ENCODE measurements at regions not wholly inside any gene's neighbourhood (a gene's known extent, or its start where the extent isn't known, plus 50 kb on each side); places are given as distances from the start of the nearest gene placed in this dataset.

- no peak for DNase-seq (ENCODE audit: insufficient read length)
- FAIRE-seq, result no peak
These were observed 292.8 kb downstream of the MEX3B start for GRCh38 chr15:81752974-81753373.

GRCh38 chr15:81752546-81752942 is 293.3 kb downstream of the MEX3B start:
- no peak for DNase-seq (ENCODE audit: insufficient read length)
- FAIRE-seq, result no peak

More at GRCh38 chr15:81752974-81753373, 292.8 kb downstream of the MEX3B start:
- TF ChIP-seq POLR2AphosphoS5 (IDR thresholded peaks at IDR 0.05; ENCODE audit: low read depth, low read length) (no peak), POLR2A (IDR thresholded peaks at IDR 0.05; ENCODE audit: low read depth, low read length) (no peak), TAF1 (IDR thresholded peaks at IDR 0.05; ENCODE audit: borderline replicate concordance, low read depth, low read length) (no peak)

GRCh38 chr15:81751816-81752545 is 293.8 kb downstream of the MEX3B start:
- DNase-seq (ENCODE audit: insufficient read length) (no peak), FAIRE-seq (no peak)
- TF ChIP-seq POLR2AphosphoS5 (IDR thresholded peaks at IDR 0.05; ENCODE audit: low read depth, low read length), result no peak
- no peak for TF ChIP-seq POLR2A (IDR thresholded peaks at IDR 0.05; ENCODE audit: low read depth, low read length)
- no peak for TF ChIP-seq TAF1 (IDR thresholded peaks at IDR 0.05; ENCODE audit: borderline replicate concordance, low read depth, low read length)

More at GRCh38 chr15:81752546-81752942, 293.3 kb downstream of the MEX3B start:
- no peak for TF ChIP-seq POLR2AphosphoS5 (IDR thresholded peaks at IDR 0.05; ENCODE audit: low read depth, low read length)
- TF ChIP-seq POLR2A (IDR thresholded peaks at IDR 0.05; ENCODE audit: low read depth, low read length), result no peak
- TF ChIP-seq TAF1 (IDR thresholded peaks at IDR 0.05; ENCODE audit: borderline replicate concordance, low read depth, low read length), result no peak

GRCh38 chr15:81751256-81751655 is 294.6 kb downstream of the MEX3B start:
- TF ChIP-seq POLR2A (IDR thresholded peaks at IDR 0.05; ENCODE audit: low read depth, low read length), result no peak
- no peak for TF ChIP-seq POLR2AphosphoS5 (IDR thresholded peaks at IDR 0.05; ENCODE audit: low read depth, low read length)
- TF ChIP-seq TAF1 (IDR thresholded peaks at IDR 0.05; ENCODE audit: borderline replicate concordance, low read depth, low read length), result no peak
- FAIRE-seq (no peak), DNase-seq (ENCODE audit: insufficient read length) (no peak)

- DNase-seq (ENCODE audit: insufficient read length), result no peak
- FAIRE-seq, result no peak
- no peak for TF ChIP-seq POLR2A (IDR thresholded peaks at IDR 0.05; ENCODE audit: low read depth, low read length)
- TF ChIP-seq POLR2AphosphoS5 (IDR thresholded peaks at IDR 0.05; ENCODE audit: low read depth, low read length), result no peak
- no peak for TF ChIP-seq TAF1 (IDR thresholded peaks at IDR 0.05; ENCODE audit: borderline replicate concordance, low read depth, low read length)
These were observed 296.0 kb downstream of the MEX3B start for GRCh38 chr15:81749716-81750375.

- no peak for FAIRE-seq
These were observed 298.3 kb downstream of the MEX3B start for GRCh38 chr15:81747482-81747881.

GRCh38 chr15:81747026-81747425 is 298.8 kb downstream of the MEX3B start:
- no peak for DNase-seq (ENCODE audit: insufficient read length)
- no peak for TF ChIP-seq POLR2AphosphoS5 (IDR thresholded peaks at IDR 0.05; ENCODE audit: low read depth, low read length)
- no peak for TF ChIP-seq TAF1 (IDR thresholded peaks at IDR 0.05; ENCODE audit: borderline replicate concordance, low read depth, low read length)
- no peak for TF ChIP-seq POLR2A (IDR thresholded peaks at IDR 0.05; ENCODE audit: low read depth, low read length)
- FAIRE-seq, result no peak

More at GRCh38 chr15:81747482-81747881, 298.3 kb downstream of the MEX3B start:
- DNase-seq (ENCODE audit: insufficient read length), result no peak
- TF ChIP-seq POLR2A (IDR thresholded peaks at IDR 0.05; ENCODE audit: low read depth, low read length) (no peak), TAF1 (IDR thresholded peaks at IDR 0.05; ENCODE audit: borderline replicate concordance, low read depth, low read length) (no peak), POLR2AphosphoS5 (IDR thresholded peaks at IDR 0.05; ENCODE audit: low read depth, low read length) (no peak)

GRCh38 chr15:81744364-81744763 is 301.5 kb downstream of the MEX3B start:
- no peak for FAIRE-seq

GRCh38 chr15:81740416-81740815 is 305.4 kb downstream of the MEX3B start:
- TF ChIP-seq POLR2AphosphoS5 (IDR thresholded peaks at IDR 0.05; ENCODE audit: low read depth, low read length), result no peak
- TF ChIP-seq POLR2A (IDR thresholded peaks at IDR 0.05; ENCODE audit: low read depth, low read length), result no peak
- TF ChIP-seq TAF1 (IDR thresholded peaks at IDR 0.05; ENCODE audit: borderline replicate concordance, low read depth, low read length), result no peak
- FAIRE-seq (no peak), DNase-seq (ENCODE audit: insufficient read length) (no peak)

More at GRCh38 chr15:81744364-81744763, 301.5 kb downstream of the MEX3B start:
- DNase-seq (ENCODE audit: insufficient read length), result no peak
- TF ChIP-seq POLR2A (IDR thresholded peaks at IDR 0.05; ENCODE audit: low read depth, low read length) (no peak), POLR2AphosphoS5 (IDR thresholded peaks at IDR 0.05; ENCODE audit: low read depth, low read length) (no peak), TAF1 (IDR thresholded peaks at IDR 0.05; ENCODE audit: borderline replicate concordance, low read depth, low read length) (no peak)

GRCh38 chr15:81729340-81729739 is 316.5 kb downstream of the MEX3B start:
- FAIRE-seq, result no peak
- no peak for TF ChIP-seq POLR2AphosphoS5 (IDR thresholded peaks at IDR 0.05; ENCODE audit: low read depth, low read length)
- no peak for TF ChIP-seq POLR2A (IDR thresholded peaks at IDR 0.05; ENCODE audit: low read depth, low read length)
- no peak for TF ChIP-seq TAF1 (IDR thresholded peaks at IDR 0.05; ENCODE audit: borderline replicate concordance, low read depth, low read length)
- DNase-seq (ENCODE audit: insufficient read length), result no peak

- FAIRE-seq (no peak), DNase-seq (ENCODE audit: insufficient read length) (no peak)
- no peak for TF ChIP-seq POLR2AphosphoS5 (IDR thresholded peaks at IDR 0.05; ENCODE audit: low read depth, low read length)
- TF ChIP-seq TAF1 (IDR thresholded peaks at IDR 0.05; ENCODE audit: borderline replicate concordance, low read depth, low read length), result no peak
- no peak for TF ChIP-seq POLR2A (IDR thresholded peaks at IDR 0.05; ENCODE audit: low read depth, low read length)
These were observed 317.1 kb downstream of the MEX3B start for GRCh38 chr15:81728726-81729125.

GRCh38 chr15:81725590-81725989 is 320.2 kb downstream of the MEX3B start:
- DNase-seq (ENCODE audit: insufficient read length) (no peak), FAIRE-seq (no peak)
- TF ChIP-seq POLR2AphosphoS5 (IDR thresholded peaks at IDR 0.05; ENCODE audit: low read depth, low read length), result no peak
- TF ChIP-seq TAF1 (IDR thresholded peaks at IDR 0.05; ENCODE audit: borderline replicate concordance, low read depth, low read length), result no peak
- no peak for TF ChIP-seq POLR2A (IDR thresholded peaks at IDR 0.05; ENCODE audit: low read depth, low read length)
